ENCODE measurements at regions not wholly inside any gene's neighbourhood (a gene's known extent, or its start where the extent isn't known, plus 50 kb on each side); places are given as distances from the start of the nearest gene placed in this dataset.

DNA sequence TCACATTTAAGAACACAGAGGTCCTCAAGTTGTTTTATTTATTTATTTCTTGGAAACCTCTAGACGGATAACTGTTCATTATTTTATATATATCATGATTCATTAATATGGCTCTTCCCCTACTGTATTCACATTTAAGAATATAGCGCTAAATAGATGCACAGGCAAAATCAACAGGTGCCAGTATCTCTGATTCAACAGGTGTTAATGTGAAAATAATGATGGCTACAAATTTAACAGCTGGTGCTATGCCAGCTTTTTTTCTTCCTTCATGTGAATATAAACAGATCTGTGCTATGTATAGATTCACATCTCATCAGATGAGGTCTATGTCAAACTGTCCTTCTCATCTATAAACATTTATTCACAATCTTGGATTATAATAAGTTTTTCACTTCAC is 218.5 kb upstream of the NR2F2 start:
- H3K27me3 ChIP-seq (replicated peaks; ENCODE audit: insufficient read depth, low read depth, low read length, poor library complexity), result no peaks in the 10 kb centered on the region
- no peaks in the 10 kb centered on the region for H3K36me3 ChIP-seq (ENCODE audit: insufficient read depth, low read length, poor library complexity, severe bottlenecking)
- H3K4me3 ChIP-seq (ENCODE audit: low read depth, low read length, poor library complexity, severe bottlenecking), result no peak overlapping the region
- no TSS peak for BruUV-seq (replicated peaks)
- ChIA-PET CTCF (no interaction called here), POLR2A (ENCODE audit: low non-redundant PET) (no interaction called here)
- no peaks in the 10 kb centered on the region for H3K9me3 ChIP-seq (ENCODE audit: low read depth, low read length, poor library complexity, severe bottlenecking)
- intact Hi-C loops (cut with micrococcal nuclease; ENCODE audit: unreplicated experiment), result no loop called here
- H3K4me1 ChIP-seq (ENCODE audit: insufficient read depth, low read length, poor library complexity, severe bottlenecking), result no peaks in the 10 kb centered on the region
- no peak for DNase-seq (ENCODE audit: low spot score)
- TF ChIP-seq, protein P1, sequence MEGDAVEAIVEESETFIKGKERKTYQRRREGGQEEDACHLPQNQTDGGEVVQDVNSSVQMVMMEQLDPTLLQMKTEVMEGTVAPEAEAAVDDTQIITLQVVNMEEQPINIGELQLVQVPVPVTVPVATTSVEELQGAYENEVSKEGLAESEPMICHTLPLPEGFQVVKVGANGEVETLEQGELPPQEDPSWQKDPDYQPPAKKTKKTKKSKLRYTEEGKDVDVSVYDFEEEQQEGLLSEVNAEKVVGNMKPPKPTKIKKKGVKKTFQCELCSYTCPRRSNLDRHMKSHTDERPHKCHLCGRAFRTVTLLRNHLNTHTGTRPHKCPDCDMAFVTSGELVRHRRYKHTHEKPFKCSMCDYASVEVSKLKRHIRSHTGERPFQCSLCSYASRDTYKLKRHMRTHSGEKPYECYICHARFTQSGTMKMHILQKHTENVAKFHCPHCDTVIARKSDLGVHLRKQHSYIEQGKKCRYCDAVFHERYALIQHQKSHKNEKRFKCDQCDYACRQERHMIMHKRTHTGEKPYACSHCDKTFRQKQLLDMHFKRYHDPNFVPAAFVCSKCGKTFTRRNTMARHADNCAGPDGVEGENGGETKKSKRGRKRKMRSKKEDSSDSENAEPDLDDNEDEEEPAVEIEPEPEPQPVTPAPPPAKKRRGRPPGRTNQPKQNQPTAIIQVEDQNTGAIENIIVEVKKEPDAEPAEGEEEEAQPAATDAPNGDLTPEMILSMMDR (conservative IDR thresholded peaks at IDR 0.05; ENCODE audit: low read depth, low read length), result no peak
- TF ChIP-seq EZH2 (IDR thresholded peaks at IDR 0.05; ENCODE audit: borderline replicate concordance, low read depth, low read length, poor library complexity, severe bottlenecking), result no peak
- H3K27ac ChIP-seq (ENCODE audit: low read depth, low read length, poor library complexity, severe bottlenecking), result no peak overlapping the region

GRCh38 chr15:96115642-96116041 is 214.9 kb upstream of the NR2F2 start:
- POLR2A ChIA-PET (ENCODE audit: low non-redundant PET), result no interaction called here
- CTCF ChIA-PET, result no interaction called here
- no peaks in the 10 kb centered on the region for H3K36me3 ChIP-seq (ENCODE audit: insufficient read depth, low read length, poor library complexity, severe bottlenecking)
- no peak overlapping the region for H3K27ac ChIP-seq (ENCODE audit: low read depth, low read length, poor library complexity, severe bottlenecking)
- intact Hi-C loops (cut with micrococcal nuclease; ENCODE audit: unreplicated experiment), result no loop called here
- H3K27me3 ChIP-seq (replicated peaks; ENCODE audit: insufficient read depth, low read depth, low read length, poor library complexity), result no peaks in the 10 kb centered on the region
- no peak overlapping the region for H3K4me3 ChIP-seq (ENCODE audit: low read depth, low read length, poor library complexity, severe bottlenecking)
- no peak for DNase-seq (ENCODE audit: low spot score)
- BruUV-seq (replicated peaks), result no TSS peak
- no peaks in the 10 kb centered on the region for H3K9me3 ChIP-seq (ENCODE audit: low read depth, low read length, poor library complexity, severe bottlenecking)
- H3K4me1 ChIP-seq (ENCODE audit: insufficient read depth, low read length, poor library complexity, severe bottlenecking), result no peaks in the 10 kb centered on the region
- TF ChIP-seq, protein P1 (conservative IDR thresholded peaks at IDR 0.05; ENCODE audit: low read depth, low read length), result no peak
- TF ChIP-seq EZH2 (IDR thresholded peaks at IDR 0.05; ENCODE audit: borderline replicate concordance, low read depth, low read length, poor library complexity, severe bottlenecking), result no peak

DNA sequence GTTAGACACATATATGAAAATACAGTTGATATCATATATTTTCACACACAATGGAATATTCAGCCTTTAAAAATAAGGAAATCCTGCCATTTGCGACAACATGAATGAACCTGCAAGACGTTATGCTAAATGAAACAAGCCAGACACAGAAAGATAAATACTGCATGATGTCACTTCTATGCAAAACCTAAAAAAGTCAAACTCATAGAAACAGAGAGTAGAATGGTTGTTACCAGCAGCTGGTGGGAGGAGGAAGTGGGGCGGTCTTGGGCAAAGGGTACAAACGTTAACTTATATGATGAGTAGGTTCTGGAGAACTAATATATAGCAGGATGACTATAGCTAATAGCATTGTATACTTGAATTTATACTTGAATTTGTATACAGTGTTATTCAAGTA is 213.2 kb upstream of the NR2F2 start:
- intact Hi-C loops (cut with micrococcal nuclease; ENCODE audit: unreplicated experiment), result no loop called here
- no peak for DNase-seq (ENCODE audit: low spot score)
- no TSS peak for BruUV-seq (replicated peaks)
- Histone ChIP-seq H3K27me3 (replicated peaks; ENCODE audit: insufficient read depth, low read depth, low read length, poor library complexity) (no peaks in the 10 kb centered on the region), H3K4me3 (ENCODE audit: low read depth, low read length, poor library complexity, severe bottlenecking) (no peak overlapping the region), H3K9me3 (ENCODE audit: low read depth, low read length, poor library complexity, severe bottlenecking) (no peaks in the 10 kb centered on the region), H3K36me3 (ENCODE audit: insufficient read depth, low read length, poor library complexity, severe bottlenecking) (no peaks in the 10 kb centered on the region), H3K4me1 (ENCODE audit: insufficient read depth, low read length, poor library complexity, severe bottlenecking) (no peaks in the 10 kb centered on the region), H3K27ac (ENCODE audit: low read depth, low read length, poor library complexity, severe bottlenecking) (no peak overlapping the region)
- CTCF ChIA-PET, result no interaction called here
- no peak for TF ChIP-seq EZH2 (IDR thresholded peaks at IDR 0.05; ENCODE audit: borderline replicate concordance, low read depth, low read length, poor library complexity, severe bottlenecking)
- TF ChIP-seq, protein P1 (conservative IDR thresholded peaks at IDR 0.05; ENCODE audit: low read depth, low read length), result no peak
- POLR2A ChIA-PET (ENCODE audit: low non-redundant PET), result no interaction called here
